GM18520 (cell line): ENCODE measurements at regions not wholly inside any gene's neighbourhood (a gene's known extent, or its start where the extent isn't known, plus 50 kb on each side); places are given as distances from the start of the nearest gene placed in this dataset.
"Not testable (repeated sequence)": the region's sequence is repeated elsewhere in the genome, so short reads cannot be mapped to it uniquely, and the experiment has no call there.

Source experiments
- ATAC-seq: cut with Tn5 transposase; IDR thresholded peaks from one replicate; pipeline ENCODE4 v1.9.1; 2021; ENCODE audit not compliant: unreplicated experiment

GRCh38 chr18:39329496-39330275 lies 1764.1 kb upstream of the CELF4 start:
- ATAC-seq: no peak

DNA sequence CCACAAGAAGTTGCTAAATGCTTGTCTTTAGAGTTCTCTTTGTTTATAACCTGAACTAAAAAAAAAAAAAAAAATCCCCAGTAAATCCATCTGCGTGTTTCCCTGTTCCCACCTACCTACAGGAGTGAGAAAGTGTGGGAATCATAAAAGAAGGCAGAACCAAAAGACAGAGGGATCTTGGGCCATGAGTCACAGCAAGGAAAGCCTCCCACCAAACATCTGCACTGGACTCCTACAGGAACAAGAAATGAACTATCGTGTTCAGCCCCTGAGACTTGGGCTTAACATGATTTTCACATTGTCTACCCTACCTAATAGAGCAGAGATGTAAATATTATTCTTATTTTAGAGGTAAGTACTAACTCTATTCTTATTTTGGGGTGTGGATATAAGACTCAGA lies 1761.2 kb upstream of the CELF4 start:
- ATAC-seq: no peak

- ATAC-seq: no peak
Observed at GRCh38 chr18:39325973-39326372, 1760.4 kb upstream of the CELF4 start.

GRCh38 chr18:39319141-39319540 lies 1753.5 kb upstream of the CELF4 start:
- no peak for ATAC-seq

GRCh38 chr18:39318462-39318861 lies 1752.9 kb upstream of the CELF4 start:
- ATAC-seq: no peak

DNA sequence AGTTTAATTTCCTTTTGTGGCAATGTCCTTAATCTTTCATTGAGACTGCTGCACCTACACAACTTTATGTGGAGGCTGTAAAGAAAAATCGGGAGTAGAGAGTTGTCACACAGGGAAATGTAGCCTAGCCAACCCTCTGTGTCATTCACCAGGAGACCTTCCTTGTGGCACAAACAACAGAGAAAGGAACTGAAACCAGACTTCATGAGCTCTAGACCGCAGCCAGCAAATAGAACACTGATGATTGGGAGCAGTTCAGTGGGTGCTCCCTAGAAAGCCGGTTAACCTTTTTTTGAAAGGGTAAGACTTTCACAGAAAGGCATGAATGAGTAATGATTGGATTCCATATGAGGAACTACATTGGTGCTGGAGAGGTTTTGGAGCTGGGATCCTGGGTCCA lies 1752.4 kb upstream of the CELF4 start:
- no peak for ATAC-seq

DNA sequence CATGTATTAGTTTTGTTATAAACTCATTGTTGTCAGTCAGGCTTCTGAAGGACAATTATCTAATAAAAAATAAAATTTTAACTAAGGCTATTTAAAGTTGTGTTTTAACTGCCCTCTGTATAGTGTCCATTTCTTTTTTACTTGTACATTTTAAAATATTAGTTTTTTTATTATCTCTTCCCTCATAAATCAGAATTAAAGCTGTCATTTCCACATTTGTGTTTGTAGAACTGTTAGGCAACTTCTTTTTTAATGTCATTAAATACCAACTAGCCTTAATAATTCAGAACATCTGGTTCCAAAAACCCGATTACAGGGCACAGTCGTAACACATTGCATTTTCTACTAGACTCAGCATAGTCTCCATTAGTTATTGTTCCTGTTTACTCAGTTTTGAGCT lies 1749.0 kb upstream of the CELF4 start:
- ATAC-seq: no peak

GRCh38 chr18:39313992-39314391 lies 1748.4 kb upstream of the CELF4 start:
- ATAC-seq: no peak

GRCh38 chr18:39311111-39311712 lies 1745.6 kb upstream of the CELF4 start:
- ATAC-seq: no peak

- ATAC-seq: not testable (repeated sequence)
Observed at GRCh38 chr18:39308931-39309521, 1743.4 kb upstream of the CELF4 start.

DNA sequence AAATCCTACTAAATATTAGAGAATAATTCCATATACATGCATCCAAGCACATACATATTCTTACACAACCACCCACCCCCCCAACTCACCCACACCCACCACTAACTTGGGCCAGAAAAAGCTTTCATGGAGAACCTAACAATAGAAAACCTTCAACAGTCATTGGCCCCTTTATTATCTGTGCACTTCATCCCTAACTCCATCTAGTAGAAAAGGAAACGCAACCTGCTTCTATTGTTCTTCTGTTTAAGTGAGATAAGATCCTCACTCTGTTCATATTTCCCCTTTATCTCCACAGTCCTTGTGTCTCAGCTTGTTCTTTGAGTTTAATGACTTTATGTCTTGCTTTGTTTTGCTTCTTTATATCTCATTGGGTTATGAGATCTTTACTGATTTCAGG lies 1740.2 kb upstream of the CELF4 start:
- ATAC-seq: no peak

- ATAC-seq: no peak
Observed at GRCh38 chr18:39302481-39302880, 1736.9 kb upstream of the CELF4 start.

DNA sequence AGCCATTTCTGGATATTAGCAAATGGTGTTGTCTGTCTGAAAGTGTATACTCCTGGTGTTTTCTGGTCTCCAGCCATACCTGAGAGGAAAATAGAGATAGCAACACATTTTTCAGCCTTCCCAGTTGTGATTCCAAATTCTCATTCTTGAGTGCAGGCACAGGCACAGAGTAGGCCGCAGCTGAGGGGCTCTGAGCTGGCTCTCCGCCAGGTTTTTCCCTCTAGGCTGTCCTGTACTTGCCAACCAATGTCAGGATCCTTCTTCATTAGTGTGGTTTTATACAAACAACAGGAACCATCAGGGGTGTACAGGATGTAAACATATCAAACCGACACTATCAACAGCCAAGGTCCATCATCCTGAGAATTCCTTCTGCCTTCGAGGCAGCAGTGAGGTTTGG lies 1733.6 kb upstream of the CELF4 start:
- ATAC-seq: no peak

GRCh38 chr18:39297225-39297624 lies 1731.6 kb upstream of the CELF4 start:
- ATAC-seq: no peak

- ATAC-seq: no peak
Observed at GRCh38 chr18:39296293-39296888, 1730.8 kb upstream of the CELF4 start.

- ATAC-seq: no peak
Observed at GRCh38 chr18:39276764-39277163, 1711.2 kb upstream of the CELF4 start.

DNA sequence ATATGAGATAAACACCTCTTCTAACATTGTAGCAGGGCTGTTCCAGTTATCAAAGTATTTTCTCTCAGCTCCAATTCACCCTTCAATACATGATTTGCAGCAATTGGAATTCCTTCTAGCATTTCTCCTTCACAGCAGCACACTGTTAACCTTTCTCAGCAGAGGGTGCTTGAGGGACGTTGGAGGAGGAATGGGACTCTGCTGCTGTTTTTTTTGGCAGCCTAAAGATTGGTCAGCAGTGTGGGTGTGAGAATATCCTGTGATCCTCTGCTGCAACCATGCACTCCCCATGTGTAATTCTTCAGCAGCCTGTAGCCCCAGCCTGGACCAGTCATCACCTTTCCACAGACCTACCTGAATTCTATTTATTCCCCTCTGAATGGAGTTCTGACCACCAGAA lies 1708.9 kb upstream of the CELF4 start:
- no peak for ATAC-seq

DNA sequence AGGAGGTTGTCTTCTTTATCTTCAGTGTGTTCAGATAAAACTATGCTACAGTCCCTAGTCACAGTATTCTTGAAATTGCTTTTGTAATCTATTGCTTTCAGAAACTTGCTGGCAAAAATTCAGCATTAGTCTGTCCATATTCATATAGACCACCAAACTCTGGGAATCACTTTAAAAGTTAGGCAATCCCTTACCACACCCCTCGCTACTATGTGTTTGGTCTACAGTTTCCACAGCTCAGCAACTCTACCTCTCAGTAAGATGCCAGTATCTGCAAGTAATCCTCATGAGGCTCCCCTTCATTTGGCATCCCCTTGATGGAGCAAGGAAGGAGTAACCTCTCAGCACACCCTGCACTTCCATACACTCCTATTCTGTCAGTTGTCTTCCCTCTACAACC lies 1706.6 kb upstream of the CELF4 start:
- ATAC-seq: no peak

GRCh38 chr18:39271654-39272053 lies 1706.1 kb upstream of the CELF4 start:
- ATAC-seq: no peak

DNA sequence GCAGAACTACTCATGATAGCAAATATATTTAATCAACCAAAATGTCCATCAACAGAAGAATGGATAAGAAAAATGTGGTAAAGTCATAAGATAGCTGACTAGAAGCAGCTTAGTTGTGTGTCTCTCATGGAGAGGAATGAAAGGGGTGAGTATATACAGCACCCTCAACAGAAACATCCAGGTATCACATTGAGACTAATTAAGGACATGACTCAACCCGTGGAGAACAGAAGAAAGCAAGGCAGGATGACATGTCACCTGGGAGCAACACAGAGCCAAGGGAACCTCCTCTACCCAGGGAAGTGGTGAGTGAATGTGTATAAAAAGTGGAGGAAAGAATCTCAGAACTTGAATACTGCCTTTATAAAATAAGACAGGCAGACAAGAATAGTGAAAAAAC lies 1695.0 kb upstream of the CELF4 start:
- no peak for ATAC-seq

GRCh38 chr18:39259736-39260135 lies 1694.1 kb upstream of the CELF4 start:
- ATAC-seq: no peak

DNA sequence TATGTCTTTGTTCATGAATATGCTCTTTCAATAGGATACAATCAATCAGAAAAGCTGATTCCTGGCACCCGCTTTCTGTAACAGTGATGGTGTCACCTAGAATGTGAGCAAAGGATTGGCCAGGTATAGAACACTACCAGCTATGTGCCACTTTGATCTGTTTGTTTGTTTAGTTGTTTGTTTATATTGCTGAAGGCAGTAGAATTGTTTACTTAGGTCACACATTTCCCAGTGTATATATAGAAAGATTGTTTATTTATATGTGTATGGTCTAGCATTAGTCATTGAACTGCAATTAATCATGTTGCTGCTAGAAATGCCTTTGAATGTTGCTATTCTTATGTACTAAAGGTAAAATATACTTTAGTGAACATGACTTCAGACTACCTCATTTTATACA lies 1678.6 kb upstream of the CELF4 start:
- no peak for ATAC-seq
